NCI-H446 treated with DMSO at 0.1 percent for 48 hours (cell line): ENCODE measurements at regions not wholly inside any gene's neighbourhood (a gene's known extent, or its start where the extent isn't known, plus 50 kb on each side); places are given as distances from the start of the nearest gene placed in this dataset.
"Not testable (repeated sequence)": the region's sequence is repeated elsewhere in the genome, so short reads cannot be mapped to it uniquely, and the experiment has no call there.

ENCODE experiments used
- DNase-seq: peaks from one replicate; lab custom pipeline; 2025; lab: John Stamatoyannopoulos, UW

DNA sequence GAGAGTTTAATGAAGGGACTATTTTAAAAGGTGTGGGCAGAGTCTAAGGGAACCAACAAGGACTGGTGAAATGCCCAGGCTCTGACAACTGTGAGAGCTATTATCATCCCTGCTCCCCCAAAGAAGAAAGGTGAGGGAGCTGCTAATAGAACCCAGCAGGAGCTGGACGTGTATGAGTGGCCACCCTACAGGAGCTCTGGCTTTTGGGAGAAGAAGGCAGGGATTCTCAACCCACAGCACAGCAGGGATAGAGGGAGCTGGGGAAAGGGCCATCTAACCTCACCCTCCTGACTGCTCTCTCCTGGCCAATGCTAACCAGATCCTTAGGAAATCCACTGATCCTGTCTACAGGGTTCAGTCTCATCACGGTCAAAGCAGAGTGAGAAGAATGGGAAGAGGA, 57.1 kb downstream of the GRIN2B start:
- no peak for DNase-seq

DNA sequence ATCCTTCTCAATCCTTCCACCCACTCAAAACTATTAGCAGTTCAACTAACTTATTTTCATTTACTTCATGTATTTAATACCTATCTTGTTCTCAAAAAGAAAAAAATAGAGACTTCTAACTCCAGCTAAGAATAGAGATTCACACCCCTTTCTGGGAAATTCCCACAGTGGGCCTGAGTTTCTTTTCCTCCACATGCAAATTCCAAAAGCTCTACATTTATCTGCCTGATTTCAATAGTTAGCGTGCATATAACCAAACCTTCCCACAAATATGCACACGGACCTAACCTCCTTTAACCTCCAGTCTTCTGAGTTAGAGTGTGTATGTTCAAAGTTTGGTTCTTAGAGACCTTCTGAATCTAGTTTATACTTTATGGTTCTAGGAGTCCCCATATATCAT, 62.5 kb downstream of the GRIN2B start:
- no peak for DNase-seq

DNA sequence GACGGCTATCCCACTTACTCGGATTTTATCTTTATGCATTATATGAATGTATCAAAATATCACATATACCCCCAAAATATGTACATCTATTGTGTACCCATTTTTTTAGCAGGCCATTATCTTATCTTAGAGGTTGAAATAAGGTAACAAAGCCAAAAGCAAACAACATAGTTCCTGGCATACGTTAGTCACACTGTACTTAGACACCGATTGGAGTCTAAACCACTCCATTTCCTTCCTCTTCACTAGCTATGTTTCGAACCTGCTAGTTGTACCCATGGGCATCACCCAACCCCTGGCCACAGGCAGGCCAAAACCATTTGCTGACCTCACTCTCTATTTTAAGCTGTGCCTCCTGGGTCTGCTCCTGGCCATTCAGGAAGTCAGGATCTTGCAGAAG, 66.3 kb downstream of the GRIN2B start:
- no peak for DNase-seq

DNA sequence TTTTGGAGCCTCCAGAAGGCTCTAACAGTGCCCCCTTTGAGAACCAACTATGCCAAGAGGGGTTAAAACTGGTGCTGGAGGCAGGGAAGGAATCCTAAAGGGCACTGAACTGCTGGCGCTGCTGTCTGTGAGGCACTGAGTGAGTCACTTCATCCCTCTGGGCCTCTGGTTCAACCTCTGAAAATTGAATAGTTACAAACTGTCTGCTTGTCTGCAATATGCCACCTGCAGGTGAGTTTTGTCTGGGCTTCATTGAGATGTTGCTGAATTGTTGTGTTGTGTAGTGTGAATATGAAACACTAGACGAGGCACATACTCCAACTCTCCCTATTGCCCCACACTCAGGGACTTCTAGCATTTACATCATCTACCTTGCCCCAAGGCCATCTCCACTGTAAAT, 68.0 kb downstream of the GRIN2B start:
- DNase-seq: no peak

DNA sequence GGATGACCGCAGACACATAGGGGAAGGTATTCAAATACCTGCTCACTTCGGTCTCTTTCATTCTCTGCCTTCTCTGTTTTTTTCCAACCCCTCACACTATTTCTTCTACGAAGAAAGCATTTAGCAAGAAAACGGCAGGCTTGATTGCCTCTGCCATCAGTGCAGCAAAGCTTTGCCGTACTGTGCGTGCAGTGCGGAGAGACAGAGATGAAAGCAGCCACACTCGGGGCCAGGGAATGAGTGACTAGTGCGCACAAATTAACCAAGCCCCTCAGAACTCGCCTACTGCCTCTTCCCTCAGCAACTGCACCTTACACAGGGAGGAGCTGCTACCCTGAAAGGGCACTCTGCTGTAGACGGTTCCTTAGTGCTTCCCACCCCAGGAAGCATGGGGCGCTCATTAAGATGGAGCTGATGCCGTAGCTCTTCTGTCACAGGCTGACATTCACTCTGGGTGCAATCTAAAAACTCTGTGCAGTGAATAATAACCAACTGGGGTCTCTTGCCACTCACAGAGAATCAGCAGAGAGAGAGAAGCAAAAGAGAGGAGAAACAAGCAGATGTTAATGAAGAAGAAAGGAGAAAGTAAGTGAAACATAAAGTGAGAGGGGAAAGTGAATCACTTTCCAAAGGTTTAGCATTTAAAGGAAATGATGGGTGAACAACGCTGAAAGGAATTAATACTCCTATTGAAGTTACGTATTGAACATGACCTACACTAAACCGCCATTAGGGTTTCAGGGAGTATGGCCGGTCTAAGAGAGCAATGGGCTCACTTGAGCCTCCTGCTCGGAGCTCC, 69.4 kb downstream of the GRIN2B start:
- no peak for DNase-seq

DNA sequence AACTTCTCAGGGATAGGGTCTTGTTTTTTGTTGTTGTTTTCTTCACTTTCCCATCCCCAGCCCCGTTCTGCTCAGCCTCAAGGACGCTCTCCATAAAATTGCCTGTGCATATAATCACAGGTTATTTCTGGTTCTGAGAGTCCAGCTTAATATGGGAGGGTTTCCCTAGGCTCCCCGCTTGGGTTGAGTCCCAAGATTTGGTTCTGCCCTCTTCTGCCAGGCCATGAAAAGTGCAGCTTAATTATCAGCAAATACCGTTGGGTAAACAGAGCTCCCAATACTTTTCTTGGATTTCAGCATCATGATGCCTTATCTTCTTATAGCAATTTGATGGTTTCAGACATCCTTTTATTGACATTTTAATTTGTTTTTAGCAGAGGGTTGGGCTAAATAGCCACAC, 75.6 kb downstream of the GRIN2B start:
- no peak for DNase-seq

DNA sequence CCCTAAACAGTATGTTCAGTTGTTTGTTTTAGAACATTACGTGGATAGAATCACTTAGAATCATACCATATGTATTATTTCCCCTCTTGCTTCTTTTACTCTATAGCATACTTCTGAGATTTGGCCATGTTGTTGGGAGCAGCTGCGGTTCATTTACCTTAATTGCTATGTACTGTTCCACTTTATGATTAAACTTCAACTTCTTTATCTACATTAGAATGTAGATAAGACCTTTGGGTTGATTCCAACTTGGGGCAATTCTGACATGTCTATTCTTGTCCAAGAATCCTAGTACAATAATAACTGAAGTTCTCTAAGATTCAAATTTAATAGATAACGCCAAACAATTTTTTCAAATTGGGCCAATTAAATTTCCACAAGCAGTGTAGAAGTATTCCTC, 80.7 kb downstream of the GRIN2B start:
- DNase-seq: no peak

DNA sequence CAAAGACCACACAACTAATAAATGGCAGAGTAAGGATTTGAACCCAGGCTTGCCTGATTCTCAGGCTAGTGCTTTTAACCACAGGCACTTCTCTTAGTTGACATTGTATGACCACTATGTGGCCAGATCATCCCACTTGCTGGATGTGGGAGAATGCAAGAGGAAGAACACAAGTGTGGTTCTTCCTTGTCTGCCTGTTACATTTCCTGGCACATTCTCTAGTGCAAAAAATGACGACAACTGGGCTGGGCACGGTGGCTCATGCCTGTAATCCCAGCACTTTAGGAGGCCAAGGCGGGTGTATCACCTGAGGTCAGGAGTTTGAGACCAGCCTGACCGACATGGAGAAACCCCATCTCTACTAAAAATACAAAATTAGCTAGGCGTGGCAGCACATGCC, 83.0 kb downstream of the GRIN2B start:
- not testable (repeated sequence) for DNase-seq

DNA sequence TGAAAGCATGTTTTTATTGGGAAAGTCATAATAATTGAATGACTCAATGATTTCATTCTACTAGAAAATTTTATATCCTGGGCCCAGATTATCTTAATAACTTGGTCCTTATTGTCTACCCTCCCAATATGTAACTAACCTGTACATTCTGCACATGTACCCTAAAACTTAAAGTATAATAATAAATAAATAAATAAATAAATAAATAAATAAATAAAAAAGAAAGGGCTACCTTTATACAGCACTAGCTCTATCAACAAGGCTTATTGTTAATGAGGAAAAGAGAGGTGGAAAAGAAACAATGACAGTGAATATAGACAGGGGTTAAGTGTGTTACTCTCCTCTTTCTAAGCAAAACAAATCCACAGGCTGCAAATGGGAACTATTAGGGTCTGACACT, 83.6 kb downstream of the GRIN2B start:
- no peak for DNase-seq

DNA sequence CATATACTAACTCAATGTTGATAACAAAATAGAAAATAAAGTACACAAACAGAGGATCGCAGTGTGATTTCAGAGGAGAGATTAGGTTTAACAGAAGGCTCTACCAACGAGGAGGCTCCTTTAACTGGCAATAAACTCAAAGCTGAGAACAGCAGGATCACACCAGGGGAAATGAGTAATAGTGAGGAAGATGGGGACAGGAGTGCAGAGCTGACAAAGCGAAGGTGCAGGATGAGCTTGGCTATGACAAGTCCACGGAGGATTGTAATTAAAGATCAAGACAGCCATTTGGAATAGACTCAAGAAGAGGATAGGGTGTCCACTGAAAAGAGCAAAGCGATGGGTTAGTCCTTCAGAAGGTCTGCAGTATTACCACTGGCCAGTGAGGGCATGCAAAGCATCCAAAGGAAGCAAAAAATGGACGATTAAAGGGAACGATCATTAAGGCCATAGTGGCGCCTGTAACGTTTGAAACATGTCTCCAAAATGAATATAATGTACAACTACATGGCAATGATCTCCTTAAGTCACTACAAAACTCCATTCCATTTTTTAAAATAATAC, 85.3 kb downstream of the GRIN2B start:
- DNase-seq: peak; percentile 0

DNA sequence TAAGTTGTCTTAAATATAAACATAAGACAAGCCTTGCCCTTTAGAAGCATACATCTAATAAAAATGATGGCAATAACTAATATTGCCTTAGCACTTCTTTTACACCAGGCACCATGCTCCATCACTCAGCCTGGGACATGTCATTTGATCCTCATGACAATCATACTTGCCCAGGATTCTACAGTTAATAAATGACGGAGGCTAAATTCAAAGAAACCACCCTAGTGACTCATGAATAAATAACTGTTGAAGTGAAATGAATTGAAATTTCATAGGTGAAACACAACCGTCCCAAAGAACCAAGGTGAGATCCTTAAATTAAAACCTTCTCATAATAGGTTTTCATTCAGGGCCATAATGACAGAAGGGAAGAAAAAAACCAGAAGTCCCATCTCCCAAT, 89.5 kb downstream of the GRIN2B start:
- no peak for DNase-seq

DNA sequence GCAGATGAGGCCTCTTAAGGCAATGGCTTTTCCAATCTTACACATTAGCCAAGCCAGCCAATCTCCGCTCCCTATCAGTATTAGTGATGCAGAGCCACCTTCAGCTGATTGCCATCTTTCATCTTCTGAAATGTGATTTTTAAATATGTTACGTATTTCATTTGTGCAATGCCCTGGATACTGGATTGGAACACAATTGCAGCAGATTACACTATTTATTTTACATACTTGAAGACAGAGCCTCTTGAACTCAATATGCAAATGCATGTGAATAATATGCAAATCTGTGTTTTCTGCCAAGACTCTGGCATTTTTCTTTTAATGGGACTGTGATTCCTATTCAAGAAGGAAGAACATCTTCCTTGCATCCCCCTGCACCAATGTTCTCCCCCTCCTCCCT, 90.5 kb downstream of the GRIN2B start:
- no peak for DNase-seq

DNA sequence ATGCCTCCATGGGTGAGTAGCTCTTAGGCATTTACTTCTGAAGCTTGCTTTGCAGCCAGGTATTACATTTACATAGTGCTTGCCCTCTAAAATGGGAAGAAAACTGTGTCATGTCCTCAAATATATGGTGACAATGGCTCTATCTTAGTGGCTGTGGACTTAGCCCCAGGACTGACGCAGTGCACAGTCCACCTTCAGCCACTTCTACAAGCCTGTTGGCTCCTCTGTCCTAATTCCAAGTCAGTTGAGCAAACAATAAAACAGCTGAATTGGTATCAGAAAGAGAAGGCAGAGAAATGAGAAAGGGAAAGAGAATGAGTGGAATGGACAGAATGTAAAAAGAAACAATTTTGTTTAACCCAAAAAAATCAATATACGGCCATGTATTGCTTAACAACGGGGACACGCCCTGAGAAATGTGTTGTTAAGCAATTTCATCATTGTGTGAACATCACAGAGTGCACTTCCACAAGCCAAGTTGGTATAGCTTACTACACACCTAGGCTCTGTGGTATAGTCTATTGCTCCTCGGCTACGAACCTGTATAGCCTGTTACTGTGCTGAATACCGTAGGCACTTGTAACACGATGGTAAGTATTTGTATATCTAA, 93.5 kb downstream of the GRIN2B start:
- no peak for DNase-seq

DNA sequence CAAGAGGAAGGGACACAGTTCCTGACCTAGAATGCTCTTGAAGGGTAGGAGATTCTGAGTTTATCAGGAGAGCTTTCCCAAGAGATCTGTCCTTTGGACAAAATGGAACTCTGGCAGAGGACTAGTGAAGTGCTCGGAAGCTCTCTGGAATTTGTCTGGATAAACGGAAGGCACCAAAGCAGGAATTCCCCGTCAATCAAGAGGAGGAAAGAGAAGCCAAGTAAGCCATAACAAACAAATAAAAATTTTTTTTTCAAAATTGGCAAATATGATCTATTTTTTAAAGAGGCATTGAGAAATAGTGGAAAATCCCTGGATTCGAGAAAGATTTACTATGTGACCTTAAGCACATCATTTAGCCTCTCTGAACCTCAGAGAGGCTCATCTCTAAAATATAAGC, 99.2 kb downstream of the GRIN2B start:
- no peak for DNase-seq

DNA sequence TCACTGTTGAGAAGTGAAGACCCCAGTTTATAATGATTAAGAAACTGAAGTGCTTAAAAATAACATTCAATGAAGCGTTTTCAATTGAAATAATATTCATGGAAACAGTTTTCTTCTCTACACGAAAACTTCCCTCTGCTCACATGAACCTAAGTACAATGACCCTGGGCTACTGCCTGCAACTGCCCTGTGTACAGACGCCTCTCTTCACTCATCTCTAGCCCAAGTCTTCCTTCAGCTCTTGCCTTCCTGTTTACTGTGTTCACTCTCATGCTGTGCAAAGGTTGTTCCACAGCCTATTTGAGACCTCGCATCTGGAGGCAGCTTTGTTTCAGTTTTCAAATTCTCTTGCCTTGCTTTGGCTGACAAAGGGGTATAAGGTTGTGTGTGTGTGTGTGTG, 100.8 kb downstream of the GRIN2B start:
- no peak for DNase-seq

DNA sequence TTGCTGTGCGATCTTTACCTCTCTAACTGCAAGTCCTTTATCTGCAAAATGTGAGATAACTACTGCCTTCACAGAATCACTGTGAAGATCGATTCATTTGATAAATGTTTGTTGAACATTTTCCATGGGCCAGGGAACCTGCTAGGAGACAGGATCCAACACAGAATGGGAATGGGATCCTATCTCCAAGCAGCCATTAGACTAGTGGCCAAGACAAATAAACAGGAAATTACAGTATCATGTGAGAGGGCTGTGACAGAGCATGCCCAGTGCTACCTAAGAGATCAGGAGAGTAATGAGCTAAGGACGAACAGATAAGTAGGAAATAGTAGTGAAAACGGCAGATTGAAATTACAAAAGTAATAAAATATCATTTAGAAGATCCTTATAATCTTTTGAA, 105.7 kb downstream of the GRIN2B start:
- no peak for DNase-seq

DNA sequence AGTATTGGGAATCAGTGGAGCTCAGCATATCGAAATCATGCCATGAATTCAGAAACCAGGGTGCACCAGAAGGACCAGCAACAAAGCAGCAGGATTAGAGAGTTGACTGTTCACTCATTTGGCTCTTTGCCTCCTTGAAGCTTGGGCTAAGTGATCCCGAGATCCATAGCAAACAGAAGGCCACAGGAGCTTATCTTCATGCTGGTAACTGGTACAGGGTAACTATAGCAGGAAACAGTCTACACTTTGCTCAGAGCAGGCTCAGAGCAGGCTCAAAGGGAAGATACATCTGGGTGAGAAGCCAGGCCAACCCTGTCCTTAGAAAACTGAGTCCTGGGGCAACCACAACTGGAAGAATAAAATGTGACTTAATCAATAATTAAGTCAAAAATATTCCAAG, 111.1 kb downstream of the GRIN2B start:
- no peak for DNase-seq

DNA sequence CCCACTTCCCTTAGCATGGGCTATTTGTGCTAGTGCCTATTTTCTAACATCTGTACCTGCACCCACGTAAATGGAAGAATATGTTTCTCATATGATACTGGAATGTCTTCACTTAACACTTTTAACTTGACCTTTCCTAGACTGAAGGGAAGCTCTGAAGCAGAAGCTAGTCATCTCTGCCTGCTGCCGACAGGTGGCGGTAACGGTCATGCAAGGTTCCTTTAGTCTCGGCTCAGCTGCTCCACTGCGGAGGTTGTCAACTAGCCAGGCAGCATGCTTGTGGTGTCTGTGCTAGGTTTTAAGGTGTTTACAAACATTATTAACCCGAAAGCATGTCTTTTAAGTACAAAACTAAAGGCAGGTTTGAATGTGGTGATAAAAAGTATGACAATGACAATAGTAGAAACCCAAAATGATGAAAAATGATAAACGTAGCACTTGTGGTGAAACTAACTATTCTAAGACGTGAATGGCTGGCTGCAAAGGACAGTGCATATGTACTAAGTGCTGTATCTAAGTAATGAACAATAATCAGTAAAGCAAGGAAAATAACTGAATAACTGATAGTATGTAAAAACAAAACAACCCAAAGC, 117.2 kb downstream of the GRIN2B start:
- DNase-seq: peak; percentile 66

DNA sequence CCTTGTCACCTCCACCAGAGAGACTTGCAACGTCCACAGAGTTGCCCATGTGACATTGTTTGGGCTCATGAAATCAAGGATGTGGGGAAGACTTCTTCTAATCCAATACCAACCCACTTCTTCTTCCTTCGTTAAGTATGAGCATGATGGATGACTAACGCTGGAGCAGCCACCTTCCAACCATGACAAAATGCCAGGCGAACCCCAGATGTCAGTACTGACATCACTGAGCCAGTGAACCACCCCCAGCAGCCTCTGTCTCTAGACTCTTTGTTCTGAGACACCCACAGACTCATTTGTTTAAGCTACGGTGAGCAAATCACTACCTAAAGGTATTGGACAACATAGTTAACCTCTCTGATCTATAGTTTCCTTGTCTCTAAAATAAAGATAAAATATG, 123.7 kb downstream of the GRIN2B start:
- no peak for DNase-seq

DNA sequence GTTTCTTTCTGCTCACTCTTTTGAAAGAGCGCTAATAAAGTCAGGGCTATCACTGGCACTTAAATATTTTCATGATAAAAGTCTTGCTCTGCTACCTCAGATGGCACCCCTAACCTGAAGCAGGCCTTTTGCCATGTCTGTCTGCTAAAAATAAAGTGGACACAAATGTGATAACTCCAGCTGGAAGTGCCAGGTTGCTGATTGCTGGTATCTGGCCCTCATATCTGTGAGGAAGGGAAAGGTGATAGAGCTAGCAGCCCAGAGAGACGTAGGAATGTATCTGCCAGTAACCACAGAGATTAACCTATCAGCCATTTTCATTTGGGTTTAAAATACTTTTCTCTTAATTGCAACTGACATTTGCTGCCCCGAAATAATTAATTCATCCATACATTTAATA, 127.9 kb downstream of the GRIN2B start:
- no peak for DNase-seq

DNA sequence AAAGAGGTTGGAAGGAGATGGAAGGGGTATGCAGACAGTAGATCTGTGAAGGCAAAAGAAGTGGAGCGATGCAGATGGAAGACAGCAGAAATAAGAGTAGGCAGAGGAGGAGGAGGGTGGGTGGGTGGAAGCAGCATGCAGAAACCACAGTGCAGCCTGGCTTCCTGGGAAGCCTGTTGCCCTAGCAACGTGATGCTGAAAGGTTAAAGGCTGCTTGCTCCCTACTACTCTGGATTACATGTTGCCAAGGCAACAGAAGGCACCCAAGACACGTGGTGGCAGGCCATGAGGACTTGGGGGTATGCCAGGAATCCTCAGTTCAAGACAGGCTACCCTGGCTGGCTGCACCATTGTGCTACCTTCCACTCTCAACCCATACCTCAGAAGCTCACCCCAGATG, 129.6 kb downstream of the GRIN2B start:
- DNase-seq: no peak

DNA sequence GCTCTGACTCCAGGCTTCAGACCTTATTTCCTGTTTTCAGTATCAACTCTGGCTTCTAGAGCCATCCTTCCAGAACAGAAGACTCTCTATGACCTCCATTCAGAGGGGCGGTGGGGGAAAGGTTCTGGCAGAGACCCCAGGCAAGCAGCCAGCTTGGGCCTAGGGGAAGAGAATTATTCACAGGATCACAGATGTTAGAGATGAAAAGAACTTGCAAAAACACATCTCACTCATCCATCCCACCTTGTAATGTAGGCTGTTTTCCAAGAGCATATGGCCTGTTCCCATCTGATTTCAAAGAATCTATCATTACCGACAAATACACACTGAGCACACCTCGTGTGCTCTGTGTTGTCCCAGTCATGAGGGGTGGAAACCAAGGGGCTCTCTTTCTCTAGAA, 131.9 kb downstream of the GRIN2B start:
- peak; percentile 93 for DNase-seq

DNA sequence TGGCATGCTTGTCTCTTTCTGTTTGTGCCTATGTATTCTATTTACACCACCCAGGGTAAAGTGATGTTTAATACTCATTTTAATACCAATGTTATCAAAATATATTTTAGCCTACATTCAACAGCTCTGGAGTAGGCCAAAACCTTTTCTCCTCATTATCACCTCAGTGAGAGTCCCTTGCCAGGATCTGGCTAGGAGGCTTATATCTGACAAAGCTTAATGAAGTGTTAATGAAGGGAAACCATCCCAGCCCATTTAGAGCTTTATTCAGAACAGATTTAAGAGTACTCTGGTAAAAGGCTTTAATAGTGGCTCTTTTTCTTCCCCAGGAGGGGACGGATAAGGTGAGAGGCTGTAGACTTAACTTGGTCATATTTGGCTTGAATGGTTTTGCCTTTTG, 137.6 kb downstream of the GRIN2B start:
- no peak for DNase-seq
